SW480 (cell line): ENCODE measurements at regions not wholly inside any gene's neighbourhood (a gene's known extent, or its start where the extent isn't known, plus 50 kb on each side); places are given as distances from the start of the nearest gene placed in this dataset.

Source experiments
- DNase-seq: peaks from one replicate; pipeline ENCODE4 v3.0.0-alpha.2; 2016; ENCODE audit warnings: low spot score

GRCh38 chr13:109881961-109882558 is 95.7 kb upstream of the IRS2 start:
- no peak for DNase-seq

- DNase-seq = no peak
Observed at GRCh38 chr13:109881347-109881725, 95.0 kb upstream of the IRS2 start.

GRCh38 chr13:109880371-109881346 is 94.3 kb upstream of the IRS2 start:
- no peak for DNase-seq

- no peak for DNase-seq
Observed at GRCh38 chr13:109879338-109879737, 93.0 kb upstream of the IRS2 start.

- no peak for DNase-seq
Observed at GRCh38 chr13:109877809-109878208, 91.4 kb upstream of the IRS2 start.

GRCh38 chr13:109875746-109876145 is 89.4 kb upstream of the IRS2 start:
- DNase-seq = no peak

- peak; percentile 38 for DNase-seq
Observed at GRCh38 chr13:109874484-109875454, 88.4 kb upstream of the IRS2 start.

GRCh38 chr13:109873351-109874123 is 87.2 kb upstream of the IRS2 start:
- no peak for DNase-seq

GRCh38 chr13:109872864-109873263 is 86.5 kb upstream of the IRS2 start:
- DNase-seq = no peak

- DNase-seq = no peak
Observed at GRCh38 chr13:109870696-109871370, 84.5 kb upstream of the IRS2 start.

GRCh38 chr13:109870274-109870673 is 83.9 kb upstream of the IRS2 start:
- no peak for DNase-seq

GRCh38 chr13:109869312-109870237 is 83.2 kb upstream of the IRS2 start:
- DNase-seq = peak; percentile 86

GRCh38 chr13:109868578-109869311 is 82.4 kb upstream of the IRS2 start:
- no peak for DNase-seq

GRCh38 chr13:109867766-109868165 is 81.4 kb upstream of the IRS2 start:
- no peak for DNase-seq

- DNase-seq = no peak
Observed at GRCh38 chr13:109862627-109863026, 76.2 kb upstream of the IRS2 start.

GRCh38 chr13:109859898-109860297 is 73.5 kb upstream of the IRS2 start:
- peak; percentile 45 for DNase-seq

GRCh38 chr13:109859216-109859835 is 72.9 kb upstream of the IRS2 start:
- peak; percentile 30 for DNase-seq

- peak; percentile 34 for DNase-seq
Observed at GRCh38 chr13:109858319-109858718, 71.9 kb upstream of the IRS2 start.

GRCh38 chr13:109857803-109858202 is 71.4 kb upstream of the IRS2 start:
- DNase-seq = no peak
